ENCODE measurements at regions not wholly inside any gene's neighbourhood (a gene's known extent, or its start where the extent isn't known, plus 50 kb on each side); places are given as distances from the start of the nearest gene placed in this dataset.

DNA sequence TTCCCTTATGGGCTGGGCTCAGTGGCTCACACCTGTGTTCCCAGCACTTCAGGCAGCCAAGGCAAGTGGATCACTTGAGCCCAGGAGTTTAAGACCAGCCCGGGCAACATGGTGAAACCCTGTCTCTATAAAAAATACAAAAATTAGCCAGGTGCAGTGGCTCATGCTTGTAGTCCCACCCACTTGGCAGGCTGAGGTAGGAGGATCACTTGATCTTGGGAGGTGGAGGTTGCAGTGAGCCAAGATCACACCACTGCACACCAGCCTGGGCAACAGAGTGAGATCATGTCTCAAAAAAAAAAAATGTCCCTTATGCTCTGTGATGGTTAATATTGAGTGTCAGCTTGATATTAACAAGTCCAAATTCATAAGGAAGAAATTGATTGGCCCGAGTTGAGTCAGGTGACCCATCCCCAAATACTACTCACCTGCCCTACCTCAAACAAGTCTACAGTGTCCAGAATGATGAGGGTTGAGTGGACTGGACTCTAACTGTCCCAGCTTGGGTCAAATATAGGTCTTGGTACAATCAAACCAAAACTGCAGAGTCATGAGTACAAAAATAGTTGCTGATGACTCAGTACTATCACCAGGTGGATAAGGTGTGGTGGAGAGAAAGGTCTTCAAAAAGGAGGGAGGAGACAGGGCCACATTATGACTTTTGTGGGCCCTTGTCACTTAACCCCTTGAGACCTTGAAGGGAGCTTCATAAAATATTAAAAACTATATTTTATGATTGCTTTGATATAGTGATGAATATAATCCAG is 161.0 kb downstream of the ZNF326 start:
- H3K27ac Mint-ChIP-seq: no peak overlapping the region
- no peaks in the 10 kb centered on the region for H3K4me1 Mint-ChIP-seq
- no peak overlapping the region for H3K4me3 Mint-ChIP-seq
- DNase-seq: no peak
- H3K27me3 Mint-ChIP-seq (ENCODE audit: low read depth in 3 of 3): peaks cover 3 to 11% (median 4%) of the 10 kb centered on the region in 3 donors
- peaks cover 0 to 12% (median 7%) of the 10 kb centered on the region in 6 donors for H3K9me3 Mint-ChIP-seq
- no peaks in the 10 kb centered on the region for H3K36me3 Mint-ChIP-seq

DNA sequence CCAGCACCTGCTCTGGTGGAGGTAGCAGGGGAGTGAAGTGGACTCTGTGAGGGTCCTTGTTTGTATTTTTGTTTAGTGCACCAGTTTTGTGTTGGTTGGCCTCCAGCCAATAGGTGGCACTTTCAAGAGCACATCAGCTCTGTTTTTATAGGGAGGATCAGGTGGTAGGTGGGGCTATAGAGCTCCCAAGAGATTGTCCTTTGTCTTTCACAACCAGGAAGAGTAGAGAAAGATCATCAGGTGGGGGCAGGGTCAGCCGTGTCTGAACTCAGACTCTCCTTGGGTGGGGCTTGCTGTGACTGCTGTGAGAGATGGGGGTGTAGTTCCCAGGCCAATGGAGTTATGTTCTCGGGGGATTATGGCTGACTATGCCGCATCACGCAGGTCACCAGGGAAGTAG is 159.8 kb downstream of the ZNF326 start:
- Mint-ChIP-seq H3K4me1 (no peaks in the 10 kb centered on the region), H3K4me3 (no peak overlapping the region), H3K27me3 (ENCODE audit: low read depth in 3 of 3) (peaks cover 0 to 13% (median 4%) of the 10 kb centered on the region in 3 donors), H3K36me3 (no peaks in the 10 kb centered on the region), H3K9me3 (peaks cover 0 to 15% (median 7%) of the 10 kb centered on the region in 6 donors), H3K27ac (no peak overlapping the region)
- DNase-seq: no peak

DNA sequence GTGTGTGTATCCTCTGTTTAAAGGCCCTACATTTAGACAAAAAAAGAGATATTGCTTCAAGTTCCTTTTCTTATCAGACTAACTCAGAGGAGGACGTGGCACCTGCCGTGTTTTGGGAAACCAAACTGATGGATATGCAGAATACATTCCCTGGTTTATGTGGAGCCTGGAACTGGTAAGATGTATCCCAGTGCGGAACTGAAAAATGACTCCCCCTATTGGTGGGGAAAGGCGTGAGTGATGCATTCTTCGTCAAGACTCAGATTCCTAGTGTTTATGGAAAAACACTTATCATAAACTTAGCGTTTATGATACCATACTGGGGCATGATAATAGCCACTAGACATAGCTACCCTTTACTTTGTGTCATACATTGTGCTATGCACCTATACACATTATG is 154.2 kb downstream of the ZNF326 start:
- H3K9me3 Mint-ChIP-seq: peaks cover 0 to 9% (median 8%) of the 10 kb centered on the region in 6 donors
- DNase-seq: no peak
- H3K4me3 Mint-ChIP-seq: no peak overlapping the region
- peaks cover 2 to 10% (median 2%) of the 10 kb centered on the region in 3 donors for H3K27me3 Mint-ChIP-seq (ENCODE audit: low read depth in 3 of 3)
- H3K36me3 Mint-ChIP-seq: no peaks in the 10 kb centered on the region
- no peak overlapping the region for H3K27ac Mint-ChIP-seq
- no peaks in the 10 kb centered on the region for H3K4me1 Mint-ChIP-seq

DNA sequence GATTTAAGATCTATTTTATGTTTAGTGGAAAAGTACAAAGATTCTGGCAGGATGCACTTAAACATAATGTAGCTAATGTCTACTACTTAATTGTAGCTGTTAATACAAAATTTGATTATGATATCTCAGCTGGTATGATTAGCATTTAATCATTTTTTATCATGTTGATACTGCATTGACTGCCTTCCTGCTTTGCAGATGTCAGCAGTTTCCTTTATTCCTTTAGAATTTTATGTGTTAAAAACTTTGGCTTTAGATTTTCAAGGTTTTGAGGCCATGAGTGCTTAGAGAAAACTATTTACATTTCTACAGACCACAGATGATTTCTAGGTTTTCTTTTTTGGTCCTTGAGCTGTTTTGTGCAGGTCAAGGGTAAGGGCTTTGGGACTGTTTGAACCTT is 152.2 kb downstream of the ZNF326 start:
- Mint-ChIP-seq H3K27me3 (ENCODE audit: low read depth in 3 of 3) (peaks cover 2 to 6% (median 3%) of the 10 kb centered on the region in 3 donors), H3K4me3 (no peak overlapping the region), H3K27ac (no peak overlapping the region), H3K9me3 (peaks cover 0 to 9% (median 5%) of the 10 kb centered on the region in 6 donors), H3K36me3 (no peaks in the 10 kb centered on the region), H3K4me1 (no peaks in the 10 kb centered on the region)
- no peak for DNase-seq

DNA sequence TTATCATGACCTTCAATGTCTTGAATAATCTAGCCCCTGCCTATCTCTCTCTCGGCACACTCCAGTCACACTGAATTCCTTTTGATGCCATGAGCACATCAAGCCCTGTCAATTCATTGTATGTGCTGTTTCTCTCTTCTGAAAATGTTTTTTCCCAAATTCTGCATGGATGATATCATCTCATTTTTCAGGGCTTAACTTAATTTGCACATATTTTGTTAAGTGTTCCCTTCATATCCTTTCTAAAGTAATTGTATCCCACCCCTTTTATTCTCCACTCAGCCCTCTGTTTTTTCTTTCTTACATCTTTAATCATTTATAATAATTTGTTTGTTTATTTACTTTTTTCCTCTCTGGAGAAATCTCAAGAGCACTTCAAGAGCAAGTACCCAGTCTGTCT is 149.9 kb downstream of the ZNF326 start:
- Mint-ChIP-seq H3K27me3 (ENCODE audit: low read depth in 3 of 3) (peaks cover 0 to 4% (median 3%) of the 10 kb centered on the region in 3 donors), H3K4me3 (no peak overlapping the region), H3K27ac (no peak overlapping the region), H3K4me1 (no peaks in the 10 kb centered on the region), H3K36me3 (no peaks in the 10 kb centered on the region), H3K9me3 (peaks cover 0 to 6% (median 3%) of the 10 kb centered on the region in 6 donors)
- DNase-seq: no peak

DNA sequence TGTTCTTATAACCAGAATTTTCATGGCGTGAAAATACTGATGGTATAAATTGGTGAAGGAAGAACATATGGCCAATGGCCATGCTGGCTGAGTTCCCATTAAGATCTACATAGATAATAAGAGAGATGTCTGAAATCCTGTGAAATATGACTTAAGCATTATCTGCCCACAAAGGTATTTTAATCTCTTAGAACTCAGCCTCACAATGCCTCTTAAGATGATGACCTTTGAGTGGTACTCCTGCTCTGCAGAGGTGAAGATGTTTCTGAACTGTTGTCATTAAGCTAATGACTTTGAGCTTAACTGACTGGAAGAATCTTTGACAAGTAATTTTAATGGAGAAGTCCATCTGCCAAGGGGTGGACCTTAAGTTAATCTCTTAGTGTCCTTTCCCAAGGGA is 148.7 kb downstream of the ZNF326 start:
- H3K4me1 Mint-ChIP-seq: no peaks in the 10 kb centered on the region
- H3K36me3 Mint-ChIP-seq: no peaks in the 10 kb centered on the region
- no peak for DNase-seq
- H3K4me3 Mint-ChIP-seq: no peak overlapping the region
- no peak overlapping the region for H3K27ac Mint-ChIP-seq
- H3K9me3 Mint-ChIP-seq: peaks cover 0 to 10% (median 4%) of the 10 kb centered on the region in 6 donors
- H3K27me3 Mint-ChIP-seq (ENCODE audit: low read depth in 3 of 3): peaks cover 0 to 2% (median 1%) of the 10 kb centered on the region in 3 donors

DNA sequence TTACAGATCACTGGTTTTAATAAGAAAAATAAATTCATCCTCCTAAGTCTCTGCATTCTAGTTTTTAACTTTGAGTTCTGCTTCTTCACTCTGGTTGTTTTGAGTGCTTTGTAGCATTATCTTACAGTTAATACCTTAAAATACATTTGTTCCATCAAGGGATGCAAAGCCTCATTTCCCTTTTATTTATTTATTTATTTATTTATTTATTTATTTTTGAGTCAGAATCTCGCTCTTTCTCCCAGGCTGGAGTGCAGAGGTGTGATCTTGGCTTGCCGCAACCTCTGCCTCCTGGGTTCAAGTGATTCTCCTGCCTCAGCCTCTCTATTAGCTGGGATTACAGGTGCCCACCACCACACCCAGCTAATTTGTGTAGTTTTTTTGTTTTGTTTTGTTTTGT is 147.8 kb downstream of the ZNF326 start:
- Mint-ChIP-seq H3K9me3 (peaks cover 0 to 12% (median 4%) of the 10 kb centered on the region in 6 donors), H3K36me3 (no peaks in the 10 kb centered on the region), H3K4me3 (no peak overlapping the region), H3K27ac (no peak overlapping the region), H3K27me3 (ENCODE audit: low read depth in 3 of 3) (peaks cover 0 to 2% (median 1%) of the 10 kb centered on the region in 3 donors), H3K4me1 (no peaks in the 10 kb centered on the region)
- DNase-seq: no peak

DNA sequence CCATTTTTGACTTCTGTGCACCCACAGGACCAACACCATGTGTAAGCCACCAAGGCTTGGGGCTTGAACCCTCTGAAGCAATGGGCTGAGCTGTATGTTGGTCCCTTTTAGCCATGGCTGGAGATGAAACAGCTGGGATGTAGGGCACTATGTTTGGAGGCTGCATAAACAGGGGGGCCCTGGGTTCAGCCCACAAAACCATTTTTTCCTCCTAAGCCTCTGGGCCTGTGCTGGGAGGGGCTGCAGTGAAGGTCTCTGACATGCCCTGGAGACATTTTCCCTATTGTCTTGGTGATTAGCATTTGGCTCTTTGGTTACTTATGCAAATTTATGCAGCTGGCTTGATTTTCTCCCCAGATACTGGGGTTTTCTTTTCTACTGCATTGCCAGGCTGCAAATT is 144.9 kb downstream of the ZNF326 start:
- Mint-ChIP-seq H3K4me3 (no peak overlapping the region), H3K4me1 (no peaks in the 10 kb centered on the region), H3K9me3 (peaks cover 0 to 12% (median 4%) of the 10 kb centered on the region in 6 donors), H3K27ac (no peak overlapping the region), H3K27me3 (ENCODE audit: low read depth in 3 of 3) (peaks cover 0 to 2% (median 1%) of the 10 kb centered on the region in 3 donors), H3K36me3 (no peaks in the 10 kb centered on the region)
- no peak for DNase-seq

DNA sequence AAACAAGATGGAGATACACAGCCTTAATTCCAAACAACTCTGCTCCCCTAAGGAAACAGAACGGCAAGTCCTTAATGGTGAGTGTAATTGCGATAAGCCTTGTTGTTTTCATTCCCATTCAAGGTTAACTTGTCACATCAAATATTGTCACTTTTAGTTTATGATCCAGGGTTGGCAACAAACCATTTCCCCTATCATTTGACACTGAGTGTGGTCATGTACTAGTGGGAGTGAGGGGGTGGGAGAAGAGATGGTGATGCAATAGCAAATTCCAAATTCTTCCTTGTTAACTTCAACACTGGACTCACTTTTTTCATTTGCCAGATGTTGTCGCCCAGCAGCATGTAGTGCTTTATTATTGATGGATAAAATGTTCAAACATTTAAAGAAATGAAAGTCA is 140.4 kb downstream of the ZNF326 start:
- DNase-seq: no peak
- H3K27me3 Mint-ChIP-seq (ENCODE audit: low read depth in 3 of 3): peaks cover 0 to 3% (median 0%) of the 10 kb centered on the region in 3 donors
- no peak overlapping the region for H3K27ac Mint-ChIP-seq
- no peak overlapping the region for H3K4me3 Mint-ChIP-seq
- peaks cover 0 to 9% (median 2%) of the 10 kb centered on the region in 6 donors for H3K9me3 Mint-ChIP-seq
- H3K4me1 Mint-ChIP-seq: no peaks in the 10 kb centered on the region
- no peaks in the 10 kb centered on the region for H3K36me3 Mint-ChIP-seq

DNA sequence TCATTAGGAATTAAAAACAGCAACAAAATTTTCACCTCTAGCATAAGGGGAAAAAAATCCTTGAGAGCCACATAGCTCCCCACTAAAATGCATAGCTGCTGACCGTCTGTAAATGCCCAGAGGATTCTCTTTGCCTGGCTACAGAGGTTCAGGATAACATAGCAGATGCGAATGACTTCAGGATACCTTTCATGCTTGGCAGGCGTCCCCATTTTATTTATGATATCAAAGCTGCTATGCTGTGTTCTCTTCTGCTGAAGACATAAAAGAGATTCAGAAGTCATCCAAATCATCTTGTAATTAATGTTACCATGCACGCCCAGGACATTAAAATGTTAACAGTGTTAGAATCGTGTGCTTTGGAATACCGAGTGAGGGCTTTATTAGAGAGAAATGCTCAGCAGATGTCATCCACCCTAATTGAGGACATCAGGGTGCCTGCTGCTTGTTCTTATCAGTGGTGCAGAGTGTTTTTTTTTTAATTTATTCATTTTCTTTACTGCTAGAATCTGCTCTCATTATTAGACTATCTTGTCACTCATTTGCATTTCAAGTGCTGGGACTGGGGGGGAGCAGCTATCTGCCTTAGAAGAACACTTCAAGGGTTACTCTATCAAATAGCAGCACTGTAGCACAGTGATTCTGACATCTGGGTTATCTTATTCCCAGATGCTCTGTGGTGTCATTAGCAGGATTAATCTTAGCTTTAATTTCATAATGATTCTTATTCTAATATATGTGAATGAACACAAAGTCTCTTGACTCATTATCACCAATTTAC is 139.5 kb downstream of the ZNF326 start:
- no peak for DNase-seq
- Mint-ChIP-seq H3K27ac (no peak overlapping the region), H3K4me1 (no peaks in the 10 kb centered on the region), H3K4me3 (no peak overlapping the region), H3K9me3 (peaks cover 0 to 6% (median 1%) of the 10 kb centered on the region in 6 donors), H3K27me3 (ENCODE audit: low read depth in 3 of 3) (peaks cover 0 to 3% (median 0%) of the 10 kb centered on the region in 3 donors), H3K36me3 (no peaks in the 10 kb centered on the region)

DNA sequence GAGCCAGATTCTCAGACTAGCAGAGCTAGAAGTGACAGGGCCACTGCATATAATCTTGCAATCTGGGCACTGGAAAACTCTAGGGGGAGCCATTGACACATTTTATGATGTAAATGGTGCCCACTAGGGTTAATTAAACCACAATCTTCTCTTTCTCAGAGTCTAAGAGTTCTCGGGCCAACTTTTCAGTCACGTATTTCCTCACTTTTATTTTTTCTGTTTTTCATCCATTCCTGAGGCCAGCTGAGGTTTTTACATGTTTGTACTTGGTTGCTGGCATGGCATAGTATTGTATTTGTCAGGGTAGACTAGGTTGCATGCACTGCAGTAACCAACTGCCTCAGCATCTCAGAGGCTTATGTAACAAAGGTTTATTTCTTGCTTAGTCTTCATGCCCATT is 138.2 kb downstream of the ZNF326 start:
- H3K4me1 Mint-ChIP-seq: no peaks in the 10 kb centered on the region
- H3K27me3 Mint-ChIP-seq (ENCODE audit: low read depth in 3 of 3): peaks cover 0 to 3% (median 0%) of the 10 kb centered on the region in 3 donors
- DNase-seq: no peak
- H3K27ac Mint-ChIP-seq: no peak overlapping the region
- H3K36me3 Mint-ChIP-seq: no peaks in the 10 kb centered on the region
- no peak overlapping the region for H3K4me3 Mint-ChIP-seq
- peaks cover 0 to 5% (median 0%) of the 10 kb centered on the region in 6 donors for H3K9me3 Mint-ChIP-seq

DNA sequence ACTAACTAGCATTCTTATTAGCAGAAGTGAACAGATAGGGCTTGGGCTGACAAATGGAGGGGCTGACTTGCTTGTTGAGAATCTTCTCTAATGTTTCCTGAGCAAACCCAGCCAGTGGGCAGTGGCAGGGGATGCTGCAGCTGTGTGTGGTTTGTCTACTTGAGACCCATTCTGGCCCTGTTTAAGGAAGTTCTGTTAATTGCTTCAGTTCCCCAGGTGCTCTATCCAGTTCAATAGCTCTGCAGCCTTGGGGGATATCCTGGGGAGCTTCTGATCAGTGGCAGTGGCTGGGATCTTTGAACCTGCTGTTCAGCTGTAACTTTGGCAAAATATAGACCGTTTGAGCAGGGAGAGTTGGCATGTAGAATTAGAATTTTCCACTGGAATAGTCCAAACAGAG is 137.4 kb downstream of the ZNF326 start:
- H3K4me1 Mint-ChIP-seq: no peaks in the 10 kb centered on the region
- H3K4me3 Mint-ChIP-seq: no peak overlapping the region
- peaks cover 0 to 3% (median 0%) of the 10 kb centered on the region in 3 donors for H3K27me3 Mint-ChIP-seq (ENCODE audit: low read depth in 3 of 3)
- no peak overlapping the region for H3K27ac Mint-ChIP-seq
- H3K36me3 Mint-ChIP-seq: no peaks in the 10 kb centered on the region
- H3K9me3 Mint-ChIP-seq: peaks cover 0 to 5% (median 0%) of the 10 kb centered on the region in 6 donors
- no peak for DNase-seq

DNA sequence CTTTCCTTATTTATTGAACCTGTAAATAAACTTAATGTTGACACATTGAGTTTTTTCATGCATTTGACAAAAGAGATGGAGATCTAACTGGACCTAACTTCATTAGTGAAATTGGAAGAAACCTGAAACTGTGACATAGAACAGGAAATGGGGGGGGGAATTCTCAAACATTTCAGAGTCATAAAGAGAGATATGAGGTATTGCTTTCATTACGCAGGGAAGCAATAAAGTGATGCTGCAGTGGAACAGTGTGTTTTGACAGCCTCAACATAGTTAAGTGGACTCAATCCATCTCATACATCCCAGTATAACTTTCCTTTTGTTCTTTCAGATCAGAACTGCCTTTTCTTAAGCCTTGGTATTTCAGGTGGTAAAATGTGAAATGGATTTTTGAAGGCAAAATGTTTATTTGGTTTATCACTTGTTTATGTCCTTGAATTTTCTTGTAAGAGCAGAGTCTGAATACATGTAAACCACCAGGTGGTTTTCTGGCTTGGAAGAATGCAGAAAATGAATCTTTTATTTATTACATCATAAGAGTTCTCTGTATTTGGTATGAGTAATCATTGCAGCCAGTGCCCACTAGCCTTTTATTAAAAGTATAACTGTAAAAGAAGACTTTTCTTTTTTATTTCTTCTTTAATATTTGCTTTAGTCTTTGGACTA is 132.5 kb downstream of the ZNF326 start:
- Mint-ChIP-seq H3K36me3 (no peaks in the 10 kb centered on the region), H3K27me3 (ENCODE audit: low read depth in 3 of 3) (peaks cover 0 to 5% (median 3%) of the 10 kb centered on the region in 3 donors), H3K9me3 (peaks cover 0 to 5% (median 0%) of the 10 kb centered on the region in 6 donors), H3K4me3 (no peak overlapping the region), H3K4me1 (no peaks in the 10 kb centered on the region), H3K27ac (no peak overlapping the region)
- no peak for DNase-seq

DNA sequence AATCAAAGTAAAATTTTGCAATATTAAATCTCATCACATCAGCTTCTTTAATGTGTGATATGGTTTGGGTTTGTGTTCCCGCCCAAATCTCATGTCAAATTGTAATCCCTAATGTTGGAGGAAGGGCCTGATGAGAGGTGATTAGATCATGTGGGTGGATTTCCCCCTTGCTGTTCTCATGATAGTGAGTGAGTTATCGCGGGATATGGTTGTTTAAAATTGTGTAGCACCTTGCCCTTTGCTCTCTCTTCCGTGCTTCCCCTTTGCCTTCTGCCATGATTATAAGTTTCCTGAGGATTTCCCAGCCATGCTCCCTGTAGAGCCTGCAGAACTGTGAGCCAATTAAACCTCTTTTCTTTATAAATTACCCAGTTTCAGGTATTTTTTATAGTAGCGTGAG is 131.9 kb downstream of the ZNF326 start:
- Mint-ChIP-seq H3K36me3 (no peaks in the 10 kb centered on the region), H3K27ac (no peak overlapping the region)

More for the DNA sequence above, 131.9 kb downstream of the ZNF326 start:
- Mint-ChIP-seq H3K27me3 (ENCODE audit: low read depth in 3 of 3) (peaks cover 0 to 6% (median 3%) of the 10 kb centered on the region in 3 donors), H3K9me3 (peaks cover 0 to 5% (median 0%) of the 10 kb centered on the region in 6 donors), H3K4me3 (no peak overlapping the region), H3K4me1 (no peaks in the 10 kb centered on the region)
- no peak for DNase-seq
